OCI-LY7 (cell line): ENCODE measurements at regions not wholly inside any gene's neighbourhood (a gene's known extent, or its start where the extent isn't known, plus 50 kb on each side); places are given as distances from the start of the nearest gene placed in this dataset.

Experiments
- CTCF ChIP-seq: fragments of 200-600 bp; sonication (generic); conservative IDR thresholded peaks from 2 replicates; pipeline ENCODE4 v1.5.1; 2014; ENCODE audit warnings: mild to moderate bottlenecking, antibody characterized with exemption, low read length, moderate library complexity, mixed read lengths
- EZH2phosphoT487 ChIP-seq: fragments of 200-600 bp; sonication (generic); IDR thresholded peaks from 2 replicates; pipeline ENCODE4 v1.6.1; 2018; ENCODE audit warnings: low read depth, borderline replicate concordance, mild to moderate bottlenecking, mixed run types, antibody characterized with exemption, low read length, moderate library complexity, mixed read lengths

GRCh38 chr16:55989569-55989907 lies 114.4 kb upstream of the CES5A start:
- TF ChIP-seq CTCF (no peak), EZH2phosphoT487 (no peak)
